ENCODE measurements at regions not wholly inside any gene's neighbourhood (a gene's known extent, or its start where the extent isn't known, plus 50 kb on each side); places are given as distances from the start of the nearest gene placed in this dataset.
"Not testable (repeated sequence)": the region's sequence is repeated elsewhere in the genome, so short reads cannot be mapped to it uniquely, and the experiment has no call there.

- TF ChIP-seq CTCF, POLR2A, POLR2AphosphoS5 (IDR thresholded peaks at IDR 0.05): not testable (repeated sequence)
Observed at GRCh38 chr15:22714358-22715132, 71.9 kb upstream of the NIPA1 start.

All from gastroesophageal sphincter (tissue), 3 donors.